ENCODE measurements at regions not wholly inside any gene's neighbourhood (a gene's known extent, or its start where the extent isn't known, plus 50 kb on each side); places are given as distances from the start of the nearest gene placed in this dataset.
"Not testable (repeated sequence)": the region's sequence is repeated elsewhere in the genome, so short reads cannot be mapped to it uniquely, and the experiment has no call there.

- no peak for DNase-seq (ENCODE audit: low spot score)
Measured at GRCh38 chr7:145919712-145920111, 196.9 kb upstream of the CNTNAP2 start.

GRCh38 chr7:145916776-145917175 is 199.8 kb upstream of the CNTNAP2 start:
- DNase-seq (ENCODE audit: low spot score): no peak

DNA sequence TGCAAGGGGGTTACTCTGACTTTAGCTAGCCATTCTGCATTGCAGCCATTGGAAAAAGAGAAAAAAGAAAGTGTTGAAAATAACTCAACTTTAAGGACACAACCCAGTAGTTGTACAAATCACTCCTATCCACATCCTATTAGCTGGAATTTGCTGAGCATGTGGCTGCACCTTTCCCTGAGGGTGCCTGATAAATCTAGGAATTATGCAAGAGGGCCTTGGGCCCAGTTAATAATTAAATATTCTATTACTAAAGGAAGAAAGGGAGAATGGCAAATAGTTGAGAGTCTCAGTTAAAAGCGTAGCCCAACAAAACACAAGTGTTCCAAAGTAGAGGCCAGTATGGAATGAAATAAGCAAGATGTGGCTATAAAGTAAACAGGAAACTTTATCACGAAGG is 200.9 kb upstream of the CNTNAP2 start:
- no peak for DNase-seq (ENCODE audit: low spot score)

- no peak for DNase-seq (ENCODE audit: low spot score)
Measured at GRCh38 chr7:145909991-145910513, 206.5 kb upstream of the CNTNAP2 start.

- DNase-seq (ENCODE audit: low spot score): no peak
Measured at GRCh38 chr7:145903658-145904057, 212.9 kb upstream of the CNTNAP2 start.

GRCh38 chr7:145902123-145902522 is 214.5 kb upstream of the CNTNAP2 start:
- DNase-seq (ENCODE audit: low spot score): no peak

- no peak for DNase-seq (ENCODE audit: low spot score)
Measured at GRCh38 chr7:145899938-145900337, 216.7 kb upstream of the CNTNAP2 start.

- no peak for DNase-seq (ENCODE audit: low spot score)
Measured at GRCh38 chr7:145893925-145894535, 222.6 kb upstream of the CNTNAP2 start.

DNA sequence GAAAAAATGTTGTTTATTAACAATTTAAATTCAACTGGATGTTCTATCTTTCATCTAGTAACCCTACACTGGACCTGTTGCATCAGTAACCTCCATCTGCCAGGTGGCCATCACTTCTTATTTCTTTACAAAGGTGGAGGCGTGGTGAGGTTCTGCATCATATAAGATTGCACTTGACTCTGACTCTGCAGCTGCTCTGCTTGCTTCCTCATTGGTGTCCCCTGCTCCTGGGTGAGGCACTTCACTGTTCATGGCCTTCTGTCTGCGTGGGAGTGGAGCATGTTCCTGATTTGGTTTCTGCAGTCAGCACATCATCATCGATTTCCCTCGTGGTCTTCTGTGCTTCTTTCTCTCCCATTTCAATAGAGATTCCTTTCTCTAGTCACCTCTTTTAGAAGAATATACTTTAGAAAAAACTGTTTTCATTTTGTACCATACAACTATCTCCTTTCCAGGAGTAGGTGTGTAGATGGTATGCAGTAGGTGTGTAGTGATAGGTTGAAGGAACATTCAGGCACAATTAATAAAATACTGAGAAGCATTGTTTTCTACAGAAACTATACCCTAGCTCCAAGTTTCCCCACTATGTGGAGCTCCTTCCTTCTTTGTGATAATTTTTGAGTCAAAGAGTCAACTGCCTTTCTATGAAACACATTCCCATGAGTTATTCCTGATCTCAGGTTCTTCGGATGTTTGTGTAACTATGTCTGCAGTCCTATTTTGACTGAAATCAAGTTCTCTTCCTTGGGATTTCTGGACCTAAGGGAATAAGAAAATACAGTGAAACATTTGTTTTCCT is 231.7 kb upstream of the CNTNAP2 start:
- DNase-seq (ENCODE audit: low spot score): no peak

DNA sequence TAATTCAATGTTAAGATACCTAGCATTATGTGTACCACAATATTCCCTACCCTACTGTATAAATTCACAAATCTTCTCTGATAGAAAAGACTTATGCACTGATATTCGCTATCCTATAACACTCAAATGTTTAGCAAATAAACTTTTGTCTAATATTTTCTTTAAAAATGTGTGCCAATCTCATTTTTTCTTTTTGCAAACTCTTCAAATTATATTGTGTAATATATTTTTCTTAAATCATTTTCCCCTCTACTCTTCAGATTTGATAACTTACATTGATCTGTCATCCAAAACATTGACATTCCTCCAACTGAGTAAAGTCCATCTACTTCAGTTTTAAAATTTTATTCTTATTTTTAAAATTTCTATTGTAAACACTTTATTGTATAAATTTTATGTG is 240.2 kb upstream of the CNTNAP2 start:
- no peak for DNase-seq (ENCODE audit: low spot score)

- DNase-seq (ENCODE audit: low spot score): no peak
Measured at GRCh38 chr7:145875267-145875666, 241.3 kb upstream of the CNTNAP2 start.

GRCh38 chr7:145868935-145869334 is 247.7 kb upstream of the CNTNAP2 start:
- no peak for DNase-seq (ENCODE audit: low spot score)

GRCh38 chr7:145862212-145862611 is 254.4 kb upstream of the CNTNAP2 start:
- DNase-seq (ENCODE audit: low spot score): no peak

DNA sequence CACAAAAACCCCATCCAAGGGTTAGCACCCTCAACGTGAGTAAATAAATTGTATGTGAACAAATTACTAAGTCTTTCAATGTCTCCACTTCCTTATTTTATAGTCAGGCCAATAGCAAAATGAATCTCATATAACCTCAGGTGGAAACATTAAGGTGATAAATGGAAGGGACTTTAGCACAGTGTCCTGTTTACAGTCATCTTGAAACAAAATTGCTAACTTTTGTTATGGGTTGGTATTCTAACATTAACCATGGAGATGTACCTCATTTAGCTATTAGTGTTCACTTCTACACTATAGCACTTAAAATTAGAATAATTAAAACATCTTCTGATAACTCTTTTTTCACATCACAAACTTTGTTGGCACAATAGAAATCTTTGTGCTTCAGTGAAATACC is 255.8 kb upstream of the CNTNAP2 start:
- no peak for DNase-seq (ENCODE audit: low spot score)

GRCh38 chr7:145850636-145851035 is 266.0 kb upstream of the CNTNAP2 start:
- DNase-seq (ENCODE audit: low spot score): no peak

- DNase-seq (ENCODE audit: low spot score): no peak
Measured at GRCh38 chr7:145848691-145849090, 267.9 kb upstream of the CNTNAP2 start.

- no peak for DNase-seq (ENCODE audit: low spot score)
Measured at GRCh38 chr7:145845345-145845744, 271.3 kb upstream of the CNTNAP2 start.

GRCh38 chr7:145839814-145840213 is 276.8 kb upstream of the CNTNAP2 start:
- DNase-seq (ENCODE audit: low spot score): no peak

DNA sequence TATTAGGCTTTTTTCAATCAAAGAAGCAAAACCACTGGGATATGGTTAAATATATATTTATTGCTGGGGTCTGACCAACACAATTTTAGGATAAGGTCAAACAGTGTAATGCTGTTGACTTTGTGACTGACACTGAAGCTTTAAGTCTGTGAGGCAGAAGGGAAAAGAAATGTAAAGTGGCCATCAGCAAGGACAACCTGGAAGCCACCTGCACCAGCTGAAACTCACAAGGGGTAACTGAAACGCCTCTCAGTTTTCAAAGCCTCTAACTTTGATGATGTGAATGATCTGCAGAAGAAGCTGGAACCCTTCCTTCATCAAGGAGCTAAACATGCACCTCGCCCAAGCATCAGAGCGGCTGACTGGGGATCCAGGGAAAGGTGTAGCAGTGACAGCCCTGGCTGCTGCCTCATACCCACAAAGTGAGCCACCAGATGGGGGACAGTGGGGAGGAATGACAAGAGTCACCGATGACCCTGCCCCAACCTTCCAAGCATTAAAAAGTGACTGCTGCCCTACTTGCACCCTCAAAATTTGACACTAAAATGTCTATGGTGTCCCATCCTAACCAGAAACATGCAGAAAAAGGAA is 284.9 kb upstream of the CNTNAP2 start:
- no peak for DNase-seq (ENCODE audit: low spot score)

- no peak for DNase-seq (ENCODE audit: low spot score)
Measured at GRCh38 chr7:145817687-145818086, 298.9 kb upstream of the CNTNAP2 start.

GRCh38 chr7:145812218-145812617 is 304.4 kb upstream of the CNTNAP2 start:
- no peak for DNase-seq (ENCODE audit: low spot score)

- DNase-seq (ENCODE audit: low spot score): not testable (repeated sequence)
Measured at GRCh38 chr7:145805496-145805895, 311.1 kb upstream of the CNTNAP2 start.

GRCh38 chr7:145797507-145797906 is 319.1 kb upstream of the CNTNAP2 start:
- DNase-seq (ENCODE audit: low spot score): no peak

All from putamen (tissue), 1 donor.